Spleen (tissue), 11 donors: ENCODE measurements at regions not wholly inside any gene's neighbourhood (a gene's known extent, or its start where the extent isn't known, plus 50 kb on each side); places are given as distances from the start of the nearest gene placed in this dataset.

Experiments
- DNase-seq: peaks from one replicate; pipeline ENCODE4 v3.0.0-alpha.2; 2020
- H3K27ac ChIP-seq, 8 donors: fragments of 200-600 bp; sonication (generic) in 7 of 8; 1 replicate in 4 of 8; 2 replicates in 4 of 8; pipeline versions ENCODE4 v1.5.0 to v1.8.0; 2016 to 2021; ENCODE audit warnings: inconsistent platforms in 4 of 8, mild to moderate bottlenecking in 4 of 8, moderate library complexity in 1 of 8
- H3K27me3 ChIP-seq, 7 donors: fragments of 200-600 bp; sonication (generic) in 6 of 7; replicated peaks in 1 of 7; 1 replicate in 4 of 7; 2 replicates in 3 of 7; pipeline versions ENCODE4 v1.5.0 to v1.8.0; 2016 to 2021; ENCODE audit warnings: inconsistent platforms in 3 of 7, mild to moderate bottlenecking in 1 of 7
- H3K36me3 ChIP-seq, 6 donors: fragments of 200-600 bp; sonication (generic) in 5 of 6; 1 replicate in 4 of 6; 2 replicates in 2 of 6; pipeline versions ENCODE4 v1.5.0 to v1.8.0; 2016 to 2021; ENCODE audit warnings: inconsistent platforms in 2 of 6
- H3K4me1 ChIP-seq, 6 donors: fragments of 200-600 bp; sonication (generic) in 5 of 6; 1 replicate in 3 of 6; 2 replicates in 3 of 6; pipeline versions ENCODE4 v1.5.0 to v1.8.0; 2016 to 2021; ENCODE audit warnings: inconsistent platforms in 3 of 6
- H3K4me3 ChIP-seq, 8 donors: fragments of 200-600 bp; sonication (generic) in 7 of 8; 1 replicate in 4 of 8; 2 replicates in 4 of 8; pipeline versions ENCODE4 v1.5.0 to v1.8.0; 2016 to 2021; ENCODE audit warnings: inconsistent platforms in 4 of 8, mild to moderate bottlenecking in 4 of 8, moderate library complexity in 2 of 8
- H3K9me3 ChIP-seq, 8 donors: fragments of 200-600 bp; sonication (generic) in 7 of 8; 1 replicate in 4 of 8; 2 replicates in 4 of 8; pipeline versions ENCODE4 v1.5.0 to v1.8.0; 2016 to 2021; ENCODE audit warnings: inconsistent platforms in 4 of 8
- CTCF ChIP-seq, 11 experiments: fragments of 200-600 bp in 7 of 11; fragments of 450-650 bp in 4 of 11; sonication (generic) in 4 of 11; IDR thresholded peaks in 8 of 11; conservative IDR thresholded peaks in 3 of 11; 1 replicate in 7 of 11; 2 replicates in 4 of 11; pipeline versions ENCODE4 v1.4.0 to v1.8.0; 2016 to 2021; ENCODE audit warnings: antibody characterized with exemption in 11 of 11, inconsistent platforms in 4 of 11, mild to moderate bottlenecking in 1 of 11
- POLR2A ChIP-seq, 3 donors: fragments of 450-650 bp; IDR thresholded peaks; one replicate each; pipeline ENCODE4 v1.5.1; 2017; ENCODE audit warnings: antibody characterized with exemption in 3 of 3, mild to moderate bottlenecking in 1 of 3
- POLR2AphosphoS5 ChIP-seq, 3 donors: sonication (generic); formaldehyde crosslinking; IDR thresholded peaks; one replicate each; pipeline ENCODE4 v1.5.1; 2017; ENCODE audit warnings: antibody characterized with exemption in 3 of 3
- WGBS, 5 donors: extraction: QIAGEN DNeasy Blood & Tissue Kit in 3 of 5; methylation state at CpG; one replicate each; pipeline versions ENCODE4 v1.1.5 to v1.1.7; 2013 to 2018; 5-methylcytosine and 5-hydroxymethylcytosine counted together
- intact Hi-C: fragments of 100-400 bp; cut with DNase I; formaldehyde crosslinking; loops from one replicate; pipeline ENCODE4 v1.15.0; 2023; ENCODE audit warnings: low total_unique reads
- donor health status: healthy with polysubstance abuse.
- donor health status: DM: no; HTN: no; CAD: no; lungs with moderate emphysema.
- donor health status: DM: no; HTN: no; CAD: no.
- donor health status: Bipolar disorder and iron deficiency.
- donor health status: healthy.
- donor health status: DM: no; HTN: no; CAD: no.
- donor health status: DM: yes; HTN: yes; CAD: no.

- no peak for DNase-seq
- H3K4me1 ChIP-seq: no peaks in the 10 kb centered on the region
- intact Hi-C loops: no loop called here
- H3K4me3 ChIP-seq: no peak overlapping the region
- H3K27me3 ChIP-seq: no peaks in the 10 kb centered on the region
- H3K36me3 ChIP-seq: no peaks in the 10 kb centered on the region
- no peaks in the 10 kb centered on the region for H3K9me3 ChIP-seq
- 53 to 78% (median 76%) methylated on average over 1 of the region's 1 CpG for WGBS, 5 donors
- TF ChIP-seq CTCF (IDR thresholded peaks at IDR 0.05 in 8 of 11, conservative IDR thresholded peaks at IDR 0.05 in 3 of 11): no peak
- TF ChIP-seq POLR2AphosphoS5 (IDR thresholded peaks at IDR 0.05): no peak
- no peak for TF ChIP-seq POLR2A (IDR thresholded peaks at IDR 0.05)
- H3K27ac ChIP-seq: no peak overlapping the region
These were observed 225.5 kb upstream of the STT3B start for GRCh38 chr3:31307131-31307785.

DNA sequence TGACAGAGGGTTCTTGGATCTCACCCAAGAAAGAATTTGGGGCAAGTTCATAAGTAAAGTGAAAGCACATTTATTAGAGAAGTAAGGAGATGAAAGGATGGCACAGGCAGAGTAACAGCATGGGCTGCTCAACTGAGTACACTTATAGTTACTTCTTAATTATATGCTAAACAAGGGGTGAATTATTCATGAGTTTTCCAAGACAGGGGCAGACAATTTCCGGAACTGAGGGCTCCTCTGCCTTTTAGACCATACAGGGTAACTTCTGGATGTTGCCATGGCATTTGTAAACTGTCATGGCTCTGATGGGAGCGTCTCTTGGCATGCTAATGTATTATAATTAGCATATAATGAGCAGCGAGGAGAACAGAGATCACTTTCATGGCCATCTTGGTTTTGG, 221.2 kb upstream of the STT3B start:
- H3K9me3 ChIP-seq: peaks cover 0 to 17% (median 11%) of the 10 kb centered on the region in 8 donors
- H3K36me3 ChIP-seq: no peaks in the 10 kb centered on the region
- no peak for DNase-seq
- H3K27ac ChIP-seq: no peak overlapping the region
- no peak overlapping the region for H3K4me3 ChIP-seq
- intact Hi-C loops: no loop called here
- H3K4me1 ChIP-seq: no peaks in the 10 kb centered on the region
- WGBS, 5 donors: 86 to 94% (median 87%) methylated on average over 3 of the region's 3 CpGs
- no peaks in the 10 kb centered on the region for H3K27me3 ChIP-seq
- TF ChIP-seq POLR2A (IDR thresholded peaks at IDR 0.05) (no peak), POLR2AphosphoS5 (IDR thresholded peaks at IDR 0.05) (no peak), CTCF (IDR thresholded peaks at IDR 0.05 in 8 of 11, conservative IDR thresholded peaks at IDR 0.05 in 3 of 11) (no peak)

DNA sequence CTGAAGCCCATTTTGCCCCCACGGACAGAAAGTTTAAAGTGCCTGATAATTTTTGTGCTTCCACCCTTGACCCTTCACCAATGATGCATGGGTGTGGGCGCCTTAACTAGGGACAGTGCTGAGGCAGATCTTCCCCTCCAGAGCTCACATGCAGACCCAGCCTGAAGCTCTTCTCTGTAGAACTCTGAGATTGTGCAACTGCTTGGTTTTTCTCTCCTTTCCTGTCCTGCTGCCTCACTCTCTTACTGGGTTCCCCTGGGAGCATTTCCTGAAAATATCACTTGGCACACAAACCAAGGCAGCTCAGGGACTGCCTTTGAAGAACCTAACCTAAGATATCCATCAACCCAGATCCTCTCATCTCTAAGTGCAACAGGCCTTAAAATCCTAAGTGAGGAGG, 220.3 kb upstream of the STT3B start:
- H3K9me3 ChIP-seq: peaks cover 0 to 23% (median 12%) of the 10 kb centered on the region in 8 donors
- no peaks in the 10 kb centered on the region for H3K4me1 ChIP-seq
- no peaks in the 10 kb centered on the region for H3K36me3 ChIP-seq
- WGBS, 5 donors: 59 to 75% (median 67%) methylated on average over 2 of the region's 2 CpGs
- TF ChIP-seq CTCF (IDR thresholded peaks at IDR 0.05 in 8 of 11, conservative IDR thresholded peaks at IDR 0.05 in 3 of 11) (no peak), POLR2AphosphoS5 (IDR thresholded peaks at IDR 0.05) (no peak), POLR2A (IDR thresholded peaks at IDR 0.05) (no peak)
- H3K27me3 ChIP-seq: no peaks in the 10 kb centered on the region
- no peak overlapping the region for H3K27ac ChIP-seq
- DNase-seq: no peak
- no peak overlapping the region for H3K4me3 ChIP-seq
- intact Hi-C loops: no loop called here

- no peaks in the 10 kb centered on the region for H3K4me1 ChIP-seq
- no peaks in the 10 kb centered on the region for H3K36me3 ChIP-seq
- H3K4me3 ChIP-seq: no peak overlapping the region
- H3K27me3 ChIP-seq: no peaks in the 10 kb centered on the region
- no peak for DNase-seq
- no peak overlapping the region for H3K27ac ChIP-seq
- peaks cover 0 to 23% (median 12%) of the 10 kb centered on the region in 8 donors for H3K9me3 ChIP-seq
- intact Hi-C loops: no loop called here
- TF ChIP-seq CTCF (IDR thresholded peaks at IDR 0.05 in 8 of 11, conservative IDR thresholded peaks at IDR 0.05 in 3 of 11) (no peak), POLR2A (IDR thresholded peaks at IDR 0.05) (no peak), POLR2AphosphoS5 (IDR thresholded peaks at IDR 0.05) (no peak)
- 85 to 94% (median 89%) methylated on average over 2 of the region's 2 CpGs for WGBS, 5 donors
These were observed 218.5 kb upstream of the STT3B start for GRCh38 chr3:31314258-31314657.
